ENCODE measurements at regions not wholly inside any gene's neighbourhood (a gene's known extent, or its start where the extent isn't known, plus 50 kb on each side); places are given as distances from the start of the nearest gene placed in this dataset.

GRCh38 chr6:4295783-4296155, 160.4 kb upstream of the ECI2 start:
- ATAC-seq (no peak), DNase-seq (no peak)
- no peaks in the 10 kb centered on the region for H3K36me3 Mint-ChIP-seq (ENCODE audit: low read depth)
- ChIA-PET POLR2A (no interaction called here), CTCF (no interaction called here)
- no peak overlapping the region for H3K27ac Mint-ChIP-seq
- no peaks in the 10 kb centered on the region for H3K4me1 Mint-ChIP-seq (ENCODE audit: low read depth)
- no peak overlapping the region for H3K4me3 Mint-ChIP-seq
- H3K27me3 Mint-ChIP-seq (ENCODE audit: low read depth), result no peaks in the 10 kb centered on the region
- H3K9me3 Mint-ChIP-seq (ENCODE audit: insufficient read depth), result no peaks in the 10 kb centered on the region

DNA sequence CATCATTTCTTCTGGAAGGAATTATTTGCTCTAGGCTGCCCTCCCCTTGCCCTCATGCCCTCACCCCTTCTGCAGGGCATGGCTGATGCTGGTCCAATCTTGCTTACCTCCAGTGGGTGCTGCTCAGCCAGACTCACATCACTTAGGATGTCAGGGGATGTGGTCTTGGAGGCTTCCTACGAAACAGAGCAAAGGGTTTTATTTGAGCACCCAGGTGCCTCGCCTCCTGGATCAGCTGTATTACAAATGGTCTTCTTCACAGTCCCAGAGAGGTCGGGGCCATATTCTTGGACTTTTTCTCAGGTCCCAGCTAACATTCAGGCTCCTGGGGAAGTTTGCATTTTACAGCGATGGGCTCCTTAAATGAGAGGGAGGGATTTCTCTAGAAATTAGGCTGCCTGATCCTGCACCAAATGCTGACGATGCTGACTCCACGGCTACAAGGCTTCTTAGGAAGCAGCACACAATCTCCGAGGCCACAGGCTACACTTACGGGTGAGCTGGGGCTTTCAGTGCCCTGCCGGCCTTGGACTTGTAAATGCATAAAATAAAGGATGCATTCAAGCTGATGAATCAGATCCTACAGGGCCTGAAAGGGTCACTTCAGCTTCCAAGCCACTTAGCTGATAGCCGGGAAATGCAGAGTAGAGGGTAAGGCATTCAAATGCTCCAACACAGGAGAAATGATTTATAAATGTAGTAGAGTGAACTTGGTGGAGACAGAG, 159.8 kb upstream of the ECI2 start:
- Mint-ChIP-seq H3K4me3 (no peak overlapping the region), H3K27me3 (ENCODE audit: low read depth) (no peaks in the 10 kb centered on the region), H3K9me3 (ENCODE audit: insufficient read depth) (no peaks in the 10 kb centered on the region), H3K27ac (no peak overlapping the region), H3K36me3 (ENCODE audit: low read depth) (no peaks in the 10 kb centered on the region), H3K4me1 (ENCODE audit: low read depth) (no peaks in the 10 kb centered on the region)
- CTCF ChIA-PET, result no interaction called here
- ATAC-seq, result no peak
- no peak for DNase-seq
- POLR2A ChIA-PET, result no interaction called here

DNA sequence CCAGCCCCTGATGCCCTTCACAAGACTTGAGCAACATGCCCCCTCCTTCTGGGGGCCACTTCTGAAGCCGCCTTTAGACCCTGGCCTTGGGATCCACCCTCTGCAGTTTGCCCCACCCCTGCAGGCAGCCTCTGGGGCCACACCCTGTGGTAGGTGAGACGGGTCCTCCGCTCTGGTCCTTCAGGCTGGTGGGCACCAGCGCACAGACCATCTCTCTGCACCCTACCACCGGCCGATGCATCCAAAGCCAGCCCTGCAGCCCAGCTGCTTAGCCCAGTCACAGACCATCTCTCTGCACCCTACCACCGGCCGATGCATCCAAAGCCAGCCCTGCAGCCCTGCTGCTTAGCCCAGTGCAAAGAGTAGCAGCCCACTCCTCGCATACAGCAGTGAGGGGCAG, 159.3 kb upstream of the ECI2 start:
- Mint-ChIP-seq H3K27me3 (ENCODE audit: low read depth) (no peaks in the 10 kb centered on the region), H3K4me3 (no peak overlapping the region), H3K27ac (no peak overlapping the region), H3K36me3 (ENCODE audit: low read depth) (no peaks in the 10 kb centered on the region), H3K9me3 (ENCODE audit: insufficient read depth) (no peaks in the 10 kb centered on the region), H3K4me1 (ENCODE audit: low read depth) (no peaks in the 10 kb centered on the region)
- no peak for DNase-seq
- POLR2A ChIA-PET, result no interaction called here
- ATAC-seq, result no peak
- CTCF ChIA-PET, result no interaction called here

DNA sequence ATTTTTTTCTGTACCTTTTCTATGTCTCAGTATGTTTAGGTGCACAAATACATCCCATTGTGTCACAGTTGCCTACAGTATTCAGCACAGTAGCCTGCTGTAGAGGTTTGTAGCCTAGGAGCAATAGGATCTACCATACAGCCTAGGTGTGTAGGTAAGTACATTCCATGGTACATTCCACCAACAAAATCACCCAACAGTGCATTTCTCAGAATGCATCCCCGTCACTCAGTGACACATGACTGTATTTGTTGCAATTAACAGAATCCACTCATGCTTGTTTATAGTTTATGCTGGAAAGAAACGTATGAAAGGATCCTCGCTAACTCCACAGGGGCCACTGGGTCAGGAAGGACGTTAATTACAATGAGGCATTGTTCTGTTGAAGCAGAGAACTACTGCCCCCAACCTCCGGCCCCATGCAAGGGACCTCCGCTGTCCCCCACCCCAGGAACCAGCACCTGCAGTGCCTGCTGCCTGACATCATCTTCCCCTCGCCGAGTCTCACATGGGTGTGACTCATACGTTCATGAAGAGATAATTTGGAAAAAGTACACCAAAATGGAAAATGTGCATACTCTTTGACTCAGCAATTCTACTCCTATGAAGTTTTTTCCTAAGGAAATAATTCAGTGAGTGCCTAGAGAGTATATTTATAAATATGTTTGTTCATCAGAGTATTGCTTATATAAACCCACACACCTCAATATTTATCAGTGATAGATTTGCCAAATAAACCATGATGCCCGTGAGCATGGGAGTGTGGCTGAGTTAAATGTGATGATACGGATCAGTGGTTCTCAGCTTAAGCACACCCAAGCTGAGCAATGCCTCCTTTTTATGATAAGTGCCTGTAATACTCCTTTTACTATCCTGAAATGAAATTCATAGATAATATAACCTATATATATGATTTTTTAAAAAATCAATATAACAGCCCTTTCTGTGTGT, 156.4 kb upstream of the ECI2 start:
- H3K4me3 Mint-ChIP-seq, result no peak overlapping the region
- no peaks in the 10 kb centered on the region for H3K9me3 Mint-ChIP-seq (ENCODE audit: insufficient read depth)
- no peaks in the 10 kb centered on the region for H3K36me3 Mint-ChIP-seq (ENCODE audit: low read depth)
- ATAC-seq, result no peak
- no peaks in the 10 kb centered on the region for H3K27me3 Mint-ChIP-seq (ENCODE audit: low read depth)
- H3K27ac Mint-ChIP-seq, result no peak overlapping the region
- DNase-seq, result no peak
- ChIA-PET CTCF (no interaction called here), POLR2A (no interaction called here)
- no peaks in the 10 kb centered on the region for H3K4me1 Mint-ChIP-seq (ENCODE audit: low read depth)

- CTCF ChIA-PET, result no interaction called here
Measured at GRCh38 chr6:4289770-4290320, 154.5 kb upstream of the ECI2 start.

DNA sequence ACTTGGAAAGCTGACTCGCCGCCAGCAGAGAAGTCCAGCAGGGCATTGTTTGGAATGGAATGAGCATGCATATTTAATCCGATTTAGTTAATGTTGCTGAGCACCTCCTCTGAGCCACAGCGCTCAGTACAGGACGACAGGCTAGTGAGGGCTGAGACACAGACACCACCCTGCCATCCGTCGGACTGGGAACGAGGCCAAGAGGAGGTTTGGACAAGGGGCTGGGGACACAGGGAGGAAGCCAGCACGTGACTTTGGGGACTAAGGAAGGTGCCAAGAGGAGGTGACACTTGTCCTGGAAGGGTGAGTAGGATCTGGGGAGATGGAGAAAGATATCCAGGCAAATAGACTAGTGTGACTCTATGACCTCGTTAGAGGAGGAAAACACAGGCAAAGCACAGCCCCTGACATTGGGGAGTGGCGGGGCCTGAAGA, 152.5 kb upstream of the ECI2 start:
- Mint-ChIP-seq H3K27me3 (ENCODE audit: low read depth) (peaks cover 5% of the 10 kb centered on the region), H3K27ac (no peak overlapping the region), H3K4me1 (ENCODE audit: low read depth) (no peaks in the 10 kb centered on the region), H3K4me3 (no peak overlapping the region), H3K9me3 (ENCODE audit: insufficient read depth) (no peaks in the 10 kb centered on the region), H3K36me3 (ENCODE audit: low read depth) (no peaks in the 10 kb centered on the region)
- DNase-seq, result no peak
- no peak for ATAC-seq
- ChIA-PET CTCF (no interaction called here), POLR2A (no interaction called here)

More at GRCh38 chr6:4289770-4290320, 154.5 kb upstream of the ECI2 start:
- Mint-ChIP-seq H3K9me3 (ENCODE audit: insufficient read depth) (no peaks in the 10 kb centered on the region), H3K27ac (no peak overlapping the region), H3K4me3 (no peak overlapping the region), H3K36me3 (ENCODE audit: low read depth) (no peaks in the 10 kb centered on the region), H3K4me1 (ENCODE audit: low read depth) (no peaks in the 10 kb centered on the region), H3K27me3 (ENCODE audit: low read depth) (no peaks in the 10 kb centered on the region)
- POLR2A ChIA-PET, result no interaction called here
- DNase-seq (no peak), ATAC-seq (no peak)

- Mint-ChIP-seq H3K36me3 (ENCODE audit: low read depth) (no peaks in the 10 kb centered on the region), H3K4me1 (ENCODE audit: low read depth) (no peaks in the 10 kb centered on the region), H3K27me3 (ENCODE audit: low read depth) (peaks cover 8% of the 10 kb centered on the region), H3K27ac (no peak overlapping the region), H3K9me3 (ENCODE audit: insufficient read depth) (no peaks in the 10 kb centered on the region), H3K4me3 (no peak overlapping the region)
- ATAC-seq (no peak), DNase-seq (no peak)
- ChIA-PET POLR2A (no interaction called here), CTCF (no interaction called here)
Measured at GRCh38 chr6:4287372-4287771, 152.0 kb upstream of the ECI2 start.

DNA sequence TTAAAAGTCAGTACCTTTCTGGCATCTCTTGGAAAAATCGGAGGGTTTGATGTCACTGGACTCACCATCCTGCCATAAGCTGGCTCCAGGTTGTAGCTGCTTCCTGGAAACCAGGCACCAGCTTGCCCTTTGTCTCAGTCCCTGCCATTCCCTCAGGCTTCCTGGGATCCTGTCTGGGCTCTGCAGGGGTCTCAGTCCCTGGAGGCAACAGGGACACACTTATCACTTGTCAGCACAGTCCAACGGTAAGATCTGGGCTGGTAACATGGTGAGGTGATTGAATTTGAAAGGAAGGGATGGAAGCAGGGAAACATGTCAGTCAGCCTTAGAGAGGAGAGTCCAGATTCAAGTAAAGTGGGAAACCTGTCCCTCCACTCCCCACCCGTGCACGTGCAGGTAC, 147.6 kb upstream of the ECI2 start:
- ATAC-seq (no peak), DNase-seq (no peak)
- Mint-ChIP-seq H3K4me3 (no peak overlapping the region), H3K4me1 (ENCODE audit: low read depth) (peaks cover 5% of the 10 kb centered on the region), H3K27me3 (ENCODE audit: low read depth) (peaks cover 26% of the 10 kb centered on the region), H3K9me3 (ENCODE audit: insufficient read depth) (no peaks in the 10 kb centered on the region), H3K36me3 (ENCODE audit: low read depth) (no peaks in the 10 kb centered on the region), H3K27ac (no peak overlapping the region)
- CTCF ChIA-PET, result no interaction called here
- POLR2A ChIA-PET, result no interaction called here

GRCh38 chr6:4281341-4282293, 146.2 kb upstream of the ECI2 start:
- no peak overlapping the region for H3K27ac Mint-ChIP-seq
- H3K4me3 Mint-ChIP-seq, result no peak overlapping the region
- ChIA-PET POLR2A (interaction anchor here (0.6 kb wide), 1 partner anchor 19 kb away, joined by 3 read pairs; no protein-coding TSS in a partner anchor), CTCF (no interaction called here)
- no peaks in the 10 kb centered on the region for H3K36me3 Mint-ChIP-seq (ENCODE audit: low read depth)
- no peaks in the 10 kb centered on the region for H3K9me3 Mint-ChIP-seq (ENCODE audit: insufficient read depth)
- H3K27me3 Mint-ChIP-seq (ENCODE audit: low read depth), result peaks cover 26% of the 10 kb centered on the region
- ATAC-seq (peak; percentile 33), DNase-seq (peak; percentile 22)
- peaks cover 5% of the 10 kb centered on the region for H3K4me1 Mint-ChIP-seq (ENCODE audit: low read depth)

- no peak overlapping the region for H3K4me3 Mint-ChIP-seq
- peaks cover 5% of the 10 kb centered on the region for H3K4me1 Mint-ChIP-seq (ENCODE audit: low read depth)
- no peak overlapping the region for H3K27ac Mint-ChIP-seq
- ChIA-PET CTCF (no interaction called here), POLR2A (no interaction called here)
- peaks cover 26% of the 10 kb centered on the region for H3K27me3 Mint-ChIP-seq (ENCODE audit: low read depth)
- H3K36me3 Mint-ChIP-seq (ENCODE audit: low read depth), result no peaks in the 10 kb centered on the region
- ATAC-seq (no peak), DNase-seq (no peak)
- no peaks in the 10 kb centered on the region for H3K9me3 Mint-ChIP-seq (ENCODE audit: insufficient read depth)
Measured at GRCh38 chr6:4280707-4281106, 145.3 kb upstream of the ECI2 start.

GRCh38 chr6:4280031-4280430, 144.7 kb upstream of the ECI2 start:
- Mint-ChIP-seq H3K4me3 (no peak overlapping the region), H3K9me3 (ENCODE audit: insufficient read depth) (no peaks in the 10 kb centered on the region), H3K36me3 (ENCODE audit: low read depth) (no peaks in the 10 kb centered on the region), H3K4me1 (ENCODE audit: low read depth) (peaks cover 5% of the 10 kb centered on the region), H3K27ac (no peak overlapping the region), H3K27me3 (ENCODE audit: low read depth) (peaks cover 26% of the 10 kb centered on the region)
- ChIA-PET POLR2A (no interaction called here), CTCF (no interaction called here)
- DNase-seq, result no peak
- ATAC-seq, result no peak
